ENCODE measurements at regions not wholly inside any gene's neighbourhood (a gene's known extent, or its start where the extent isn't known, plus 50 kb on each side); places are given as distances from the start of the nearest gene placed in this dataset.

DNA sequence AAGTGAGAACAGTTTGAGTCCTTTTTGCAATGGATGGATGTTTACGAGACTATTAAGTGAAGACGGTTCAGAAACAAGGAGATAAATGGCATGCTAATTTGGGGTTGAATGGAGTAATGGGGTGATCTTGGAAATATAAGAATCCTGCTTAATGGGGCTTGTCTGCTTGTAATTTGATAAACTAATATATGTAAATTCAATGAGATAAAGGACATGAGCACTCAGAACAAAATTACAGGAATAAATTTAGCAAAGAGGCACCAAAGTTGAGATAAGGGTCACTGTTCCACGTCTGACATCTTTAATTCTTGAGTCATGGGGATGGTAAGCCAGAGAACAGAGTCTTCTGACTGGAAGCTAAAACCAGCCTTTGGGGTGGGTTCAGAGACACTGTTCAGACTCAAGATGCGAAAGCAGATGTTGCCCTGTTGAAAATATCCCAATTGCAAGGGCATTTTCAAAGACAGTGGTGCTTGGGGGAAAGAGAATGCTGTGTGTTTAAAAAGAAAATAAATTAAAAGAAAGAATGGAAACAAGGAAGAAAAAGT, 67.8 kb upstream of the CHRNB4 start:
- TF ChIP-seq, protein P1, sequence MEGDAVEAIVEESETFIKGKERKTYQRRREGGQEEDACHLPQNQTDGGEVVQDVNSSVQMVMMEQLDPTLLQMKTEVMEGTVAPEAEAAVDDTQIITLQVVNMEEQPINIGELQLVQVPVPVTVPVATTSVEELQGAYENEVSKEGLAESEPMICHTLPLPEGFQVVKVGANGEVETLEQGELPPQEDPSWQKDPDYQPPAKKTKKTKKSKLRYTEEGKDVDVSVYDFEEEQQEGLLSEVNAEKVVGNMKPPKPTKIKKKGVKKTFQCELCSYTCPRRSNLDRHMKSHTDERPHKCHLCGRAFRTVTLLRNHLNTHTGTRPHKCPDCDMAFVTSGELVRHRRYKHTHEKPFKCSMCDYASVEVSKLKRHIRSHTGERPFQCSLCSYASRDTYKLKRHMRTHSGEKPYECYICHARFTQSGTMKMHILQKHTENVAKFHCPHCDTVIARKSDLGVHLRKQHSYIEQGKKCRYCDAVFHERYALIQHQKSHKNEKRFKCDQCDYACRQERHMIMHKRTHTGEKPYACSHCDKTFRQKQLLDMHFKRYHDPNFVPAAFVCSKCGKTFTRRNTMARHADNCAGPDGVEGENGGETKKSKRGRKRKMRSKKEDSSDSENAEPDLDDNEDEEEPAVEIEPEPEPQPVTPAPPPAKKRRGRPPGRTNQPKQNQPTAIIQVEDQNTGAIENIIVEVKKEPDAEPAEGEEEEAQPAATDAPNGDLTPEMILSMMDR (conservative IDR thresholded peaks at IDR 0.05; ENCODE audit: low read depth, low read length) = no peak
- TF ChIP-seq EZH2phosphoT487 (IDR thresholded peaks at IDR 0.05; ENCODE audit: borderline replicate concordance, low read length) = no peak
- no peak for TF ChIP-seq EZH2 (IDR thresholded peaks at IDR 0.05; ENCODE audit: low read length, unreplicated experiment)
